ENCODE measurements at regions not wholly inside any gene's neighbourhood (a gene's known extent, or its start where the extent isn't known, plus 50 kb on each side); places are given as distances from the start of the nearest gene placed in this dataset.

- Histone ChIP-seq H2AK9ac (replicated peaks; ENCODE audit: low read depth, low read length, poor library complexity) (no peak overlapping the region), H3K4me1 (ENCODE audit: control insufficient read depth, insufficient read depth, low read length) (no peaks in the 10 kb centered on the region), H3K79me1 (ENCODE audit: low read depth in 1 of 2, low read length in 2 of 2) (no peaks in the 10 kb centered on the region), H3K56ac (ENCODE audit: extremely low read depth, insufficient read depth, low read length) (no peak overlapping the region), H3K36me3 (ENCODE audit: control insufficient read depth, insufficient read depth, low read length) (no peaks in the 10 kb centered on the region), H4K5ac (ENCODE audit: low read depth, low read length) (no peak overlapping the region), H3K14ac (replicated peaks; ENCODE audit: low read depth, low read length) (no peak overlapping the region), H3K4me2 (ENCODE audit: low read depth, low read length) (no peak overlapping the region), H3K23ac (ENCODE audit: low read depth, low read length) (no peak overlapping the region), H3K4me3 (ENCODE audit: insufficient read depth, low read depth, low read length) (no peak overlapping the region), H3K4ac (ENCODE audit: low read depth, low read length) (no peak overlapping the region), H2BK15ac (ENCODE audit: low read depth, low read length) (no peak overlapping the region), H2BK20ac (ENCODE audit: low read depth, low read length) (no peak overlapping the region), H3K18ac (ENCODE audit: low read depth, low read length) (no peak overlapping the region), H3K27me3 (ENCODE audit: control insufficient read depth, insufficient read depth, low read length) (no peaks in the 10 kb centered on the region), H3K9me3 (ENCODE audit: control insufficient read depth, insufficient read depth, low read length) (peaks cover 5% of the 10 kb centered on the region; the same call in 1 of the 2 replicates), H2AK5ac (ENCODE audit: low read depth, low read length) (no peak overlapping the region), H2BK5ac (ENCODE audit: low read depth, low read length, poor library complexity, severe bottlenecking) (no peak overlapping the region), H2AFZ (replicated peaks; ENCODE audit: low read length, poor library complexity) (no peak overlapping the region), H4K20me1 (ENCODE audit: insufficient read depth, low read length) (no peaks in the 10 kb centered on the region), H3K9me1 (ENCODE audit: insufficient read depth, low read length) (no peaks in the 10 kb centered on the region), H2BK120ac (ENCODE audit: low read depth, low read length) (no peak overlapping the region), H4K91ac (ENCODE audit: insufficient read depth, low read depth, low read length) (no peak overlapping the region), H3K27ac (ENCODE audit: insufficient read depth, low read length) (no peak overlapping the region), H4K8ac (ENCODE audit: low read depth in 2 of 2, low read length in 2 of 2) (no peak overlapping the region), H3K9ac (ENCODE audit: low read depth, low read length) (no peak overlapping the region)
- no peak for ATAC-seq (ENCODE audit: low read depth)
- BruUV-seq (replicated peaks), result no TSS peak
- ChIA-PET CTCF (no interaction called here), POLR2A (ENCODE audit: unreplicated experiment) (no interaction called here)
- dilution Hi-C loops (cut with HindIII; ENCODE audit: low sequenced_read_pairs, unreplicated experiment), result no loop called here
- WGBS, 2 experiments (ENCODE audit: extremely low coverage in 2 of 2, insufficient read length in 1 of 2), result no CpG with 5 or more reads among the region's 2 CpGs
- in situ Hi-C loops (cut with MboI; ENCODE audit: low sequenced_read_pairs), result no loop called here
- TF ChIP-seq RCOR1 (IDR thresholded peaks at IDR 0.05; ENCODE audit: insufficient replicate concordance, low read length) (no peak), RFX5 (IDR thresholded peaks at IDR 0.05; ENCODE audit: low read depth, low read length) (no peak), CTCF (conservative IDR thresholded peaks at IDR 0.05; ENCODE audit: low read depth, low read length) (no peak), MAFK (IDR thresholded peaks at IDR 0.05; ENCODE audit: low read depth, low read length) (no peak), MAZ (IDR thresholded peaks at IDR 0.05; ENCODE audit: borderline replicate concordance, low read depth, low read length) (no peak), ELK1 (IDR thresholded peaks at IDR 0.05; ENCODE audit: borderline replicate concordance, low read depth, low read length) (no peak), FOS (IDR thresholded peaks at IDR 0.05; ENCODE audit: low read depth, low read length) (no peak), POLR2A (IDR thresholded peaks at IDR 0.05; ENCODE audit: low read depth, low read length) (no peak), NFE2L2 (IDR thresholded peaks at IDR 0.05; ENCODE audit: low read depth, low read length) (no peak), CHD1 (IDR thresholded peaks at IDR 0.05; ENCODE audit: low read depth, low read length) (no peak), RAD21 (IDR thresholded peaks at IDR 0.05; ENCODE audit: low read length) (no peak), SMC3 (IDR thresholded peaks at IDR 0.05; ENCODE audit: low read depth, low read length) (no peak)
- intact Hi-C loops (cut with micrococcal nuclease), result no loop called here
- no peak for DNase-seq
These were observed 115.3 kb upstream of the PCSK5 start for GRCh38 chr9:75775166-75775565.
